Caco-2 (cell line): ENCODE measurements at regions not wholly inside any gene's neighbourhood (a gene's known extent, or its start where the extent isn't known, plus 50 kb on each side); places are given as distances from the start of the nearest gene placed in this dataset.

Source experiments
- BruUV-seq: library from RNA; stranded (reverse); fragments of 400-500 nt; replicated peaks from 2 replicates; lab custom pipeline; 2021; lab: Mats Ljungman, UMichigan
- CTCF ChIA-PET: fragments of 300-600 bp; sonication (Branson Sonifier 250); formaldehyde crosslinking; loops from one replicate; lab custom pipeline; 2022; ENCODE audit warnings: antibody characterized with exemption; lab: Charles Lee
- POLR2A ChIA-PET: fragments of 300-600 bp; sonication (Branson Sonifier 250); formaldehyde crosslinking; loops from one replicate; lab custom pipeline; 2022; ENCODE audit warnings: antibody characterized with exemption; lab: Charles Lee
- DNase-seq, 2 experiments: peaks; one replicate each; pipeline versions ENCODE4 v3.0.0 to v3.0.0-alpha.2; 2020 to 2022
- H3K27me3 ChIP-seq: replicated peaks from 2 replicates; pipeline ENCODE4 v1.6.0; 2011; ENCODE audit warnings: low read length; ENCODE audit not compliant: control insufficient read depth, insufficient read depth
- H3K36me3 ChIP-seq: 2 replicates; pipeline ENCODE4 v1.5.1; 2011; ENCODE audit warnings: low read length; ENCODE audit not compliant: control insufficient read depth, insufficient read depth
- H3K4me1 ChIP-seq: fragments of 250-450 bp; sonication (Bioruptor Pico); 2 replicates; pipeline ENCODE4 v1.5.1; 2020; ENCODE audit warnings: mild to moderate bottlenecking
- H3K4me3 ChIP-seq: 2 replicates; pipeline ENCODE4 v1.5.1; 2011; ENCODE audit warnings: low read depth, mild to moderate bottlenecking, control low read depth, low read length
- H3K9me3 ChIP-seq: fragments of 250-450 bp; sonication (Bioruptor Pico); 2 replicates; pipeline ENCODE4 v1.5.1; 2020; ENCODE audit warnings: mild to moderate bottlenecking, moderate library complexity
- H3K27ac Mint-ChIP-seq: one replicate; pipeline ENCODE4 v1.8.0; 2022; ENCODE audit warnings: mixed read lengths; ENCODE audit not compliant: unreplicated experiment
- H3K27me3 Mint-ChIP-seq: one replicate; pipeline ENCODE4 v1.8.0; 2022; ENCODE audit warnings: mixed read lengths; ENCODE audit not compliant: insufficient read depth, unreplicated experiment
- H3K36me3 Mint-ChIP-seq: one replicate; pipeline ENCODE4 v1.8.0; 2022; ENCODE audit warnings: mild to moderate bottlenecking, mixed read lengths; ENCODE audit not compliant: insufficient read depth, unreplicated experiment
- H3K4me1 Mint-ChIP-seq: one replicate; pipeline ENCODE4 v1.8.0; 2022; ENCODE audit warnings: low read depth, mixed read lengths; ENCODE audit not compliant: unreplicated experiment
- H3K4me3 Mint-ChIP-seq: one replicate; pipeline ENCODE4 v1.8.0; 2022; ENCODE audit warnings: mild to moderate bottlenecking, moderate library complexity, mixed read lengths; ENCODE audit not compliant: unreplicated experiment
- H3K9me3 Mint-ChIP-seq: one replicate; pipeline ENCODE4 v1.8.0; 2022; ENCODE audit warnings: mixed read lengths; ENCODE audit not compliant: unreplicated experiment
- CTCF ChIP-seq, 2 experiments: fragments of 200-600 bp in 1 of 2; IDR thresholded peaks; 1 replicate in 1 of 2; 2 replicates in 1 of 2; pipeline versions ENCODE4 v1.5.1 to v1.8.0; 2011 to 2022; ENCODE audit warnings: antibody characterized with exemption in 1 of 2, control low read depth in 1 of 2, inconsistent platforms in 1 of 2, low read depth in 1 of 2, low read length in 1 of 2, mild to moderate bottlenecking in 1 of 2, moderate library complexity in 1 of 2; ENCODE audit not compliant: insufficient read depth in 1 of 2, severe bottlenecking in 1 of 2, unreplicated experiment in 1 of 2
- intact Hi-C: fragments of 100-400 bp; cut with micrococcal nuclease; formaldehyde crosslinking; loops from one replicate; pipeline ENCODE4 v1.10.0; 2022; ENCODE audit not compliant: unreplicated experiment

- H3K4me3 Mint-ChIP-seq: no peak overlapping the region
- TF ChIP-seq CTCF (IDR thresholded peaks at IDR 0.05; ENCODE audit: insufficient read depth in 1 of 2, low read depth in 1 of 2, low read length in 1 of 2, severe bottlenecking in 1 of 2, unreplicated experiment in 1 of 2): no peak
- BruUV-seq: no TSS peak
- Histone ChIP-seq H3K9me3 (no peaks in the 10 kb centered on the region), H3K36me3 (no peaks in the 10 kb centered on the region), H3K4me3 (no peak overlapping the region), H3K27me3 (no peaks in the 10 kb centered on the region; the same call in 1 of the 2 replicates), H3K4me1 (no peaks in the 10 kb centered on the region)
- POLR2A ChIA-PET: no interaction called here
- intact Hi-C loops: no loop called here
- no peaks in the 10 kb centered on the region for H3K27me3 Mint-ChIP-seq
- no peak overlapping the region for H3K27ac Mint-ChIP-seq
- no peak for DNase-seq
- no peaks in the 10 kb centered on the region for H3K9me3 Mint-ChIP-seq
- CTCF ChIA-PET: no interaction called here
- H3K4me1 Mint-ChIP-seq: no peaks in the 10 kb centered on the region
- no peaks in the 10 kb centered on the region for H3K36me3 Mint-ChIP-seq
These were observed 176.4 kb downstream of the SAMD5 start for GRCh38 chr6:147684906-147685305.

GRCh38 chr6:147689398-147689797 lies 180.9 kb downstream of the SAMD5 start:
- Histone ChIP-seq H3K9me3 (no peaks in the 10 kb centered on the region), H3K27me3 (no peaks in the 10 kb centered on the region), H3K36me3 (no peaks in the 10 kb centered on the region), H3K4me3 (no peak overlapping the region), H3K4me1 (no peaks in the 10 kb centered on the region)
- CTCF ChIA-PET: no interaction called here
- BruUV-seq: no TSS peak
- H3K27ac Mint-ChIP-seq: no peak overlapping the region
- POLR2A ChIA-PET: no interaction called here
- intact Hi-C loops: no loop called here
- H3K36me3 Mint-ChIP-seq: no peaks in the 10 kb centered on the region
- H3K9me3 Mint-ChIP-seq: no peaks in the 10 kb centered on the region
- DNase-seq: no peak
- no peaks in the 10 kb centered on the region for H3K27me3 Mint-ChIP-seq
- no peak for TF ChIP-seq CTCF (IDR thresholded peaks at IDR 0.05; ENCODE audit: insufficient read depth in 1 of 2, low read depth in 1 of 2, low read length in 1 of 2, severe bottlenecking in 1 of 2, unreplicated experiment in 1 of 2)
- H3K4me1 Mint-ChIP-seq: no peaks in the 10 kb centered on the region
- H3K4me3 Mint-ChIP-seq: no peak overlapping the region

GRCh38 chr6:147691446-147691845 lies 183.0 kb downstream of the SAMD5 start:
- H3K4me1 Mint-ChIP-seq: peaks cover 7% of the 10 kb centered on the region
- intact Hi-C loops: no loop called here
- H3K27me3 Mint-ChIP-seq: no peaks in the 10 kb centered on the region
- no peaks in the 10 kb centered on the region for H3K36me3 Mint-ChIP-seq
- Histone ChIP-seq H3K4me3 (no peak overlapping the region), H3K4me1 (no peaks in the 10 kb centered on the region), H3K9me3 (no peaks in the 10 kb centered on the region), H3K27me3 (no peaks in the 10 kb centered on the region), H3K36me3 (no peaks in the 10 kb centered on the region)
- DNase-seq: no peak
- no peak overlapping the region for H3K27ac Mint-ChIP-seq
- no peak for TF ChIP-seq CTCF (IDR thresholded peaks at IDR 0.05; ENCODE audit: insufficient read depth in 1 of 2, low read depth in 1 of 2, low read length in 1 of 2, severe bottlenecking in 1 of 2, unreplicated experiment in 1 of 2)
- no TSS peak for BruUV-seq
- no peak overlapping the region for H3K4me3 Mint-ChIP-seq
- ChIA-PET POLR2A (no interaction called here), CTCF (no interaction called here)
- no peaks in the 10 kb centered on the region for H3K9me3 Mint-ChIP-seq
